HEK293T (cell line): ENCODE measurements at regions not wholly inside any gene's neighbourhood (a gene's known extent, or its start where the extent isn't known, plus 50 kb on each side); places are given as distances from the start of the nearest gene placed in this dataset.

Experiments
- BHLHE40 ChIP-seq: fragments of 450-650 bp; IDR thresholded peaks from 2 replicates; pipeline ENCODE4 v1.6.1; 2016; ENCODE audit warnings: mild to moderate bottlenecking, moderate library complexity, borderline replicate concordance
- CTBP1 ChIP-seq: fragments of 450-650 bp; IDR thresholded peaks from 2 replicates; pipeline ENCODE4 v1.6.1; 2016; ENCODE audit warnings: borderline replicate concordance
- ELF4 ChIP-seq: fragments of 450-650 bp; IDR thresholded peaks from 2 replicates; pipeline ENCODE4 v1.6.1; 2017; ENCODE audit warnings: antibody characterized with exemption
- FOXA1 ChIP-seq: fragments of 450-650 bp; IDR thresholded peaks from 2 replicates; pipeline ENCODE4 v1.6.1; 2016; ENCODE audit warnings: mild to moderate bottlenecking
- FOXK2 ChIP-seq: fragments of 450-650 bp; IDR thresholded peaks from 2 replicates; pipeline ENCODE4 v1.6.1; 2016; ENCODE audit warnings: mild to moderate bottlenecking
- FOXM1 ChIP-seq: fragments of 450-650 bp; IDR thresholded peaks from 2 replicates; pipeline ENCODE4 v1.6.1; 2017; ENCODE audit warnings: mild to moderate bottlenecking, borderline replicate concordance
- L3MBTL2 ChIP-seq: fragments of 450-650 bp; conservative IDR thresholded peaks from 2 replicates; pipeline ENCODE4 v1.6.1; 2016; ENCODE audit warnings: mild to moderate bottlenecking
- NFRKB ChIP-seq: fragments of 450-650 bp; IDR thresholded peaks from 2 replicates; pipeline ENCODE4 v1.6.1; 2016; ENCODE audit warnings: mild to moderate bottlenecking, moderate library complexity
- SP1 ChIP-seq: fragments of 450-650 bp; IDR thresholded peaks from 2 replicates; pipeline ENCODE4 v1.6.1; 2017
- SUZ12 ChIP-seq: fragments of 450-650 bp; IDR thresholded peaks from 2 replicates; pipeline ENCODE4 v1.6.1; 2016; ENCODE audit warnings: mild to moderate bottlenecking
- TARDBP ChIP-seq: fragments of 450-650 bp; IDR thresholded peaks from 2 replicates; pipeline ENCODE4 v1.6.1; 2016
- ZNF384 ChIP-seq: fragments of 450-650 bp; IDR thresholded peaks from 2 replicates; pipeline ENCODE4 v1.6.1; 2016
- TF ChIP-seq, protein P1 (sequence below): fragments of 450-650 bp; IDR thresholded peaks from 2 replicates; pipeline ENCODE4 v1.6.1; 2016

DNA sequence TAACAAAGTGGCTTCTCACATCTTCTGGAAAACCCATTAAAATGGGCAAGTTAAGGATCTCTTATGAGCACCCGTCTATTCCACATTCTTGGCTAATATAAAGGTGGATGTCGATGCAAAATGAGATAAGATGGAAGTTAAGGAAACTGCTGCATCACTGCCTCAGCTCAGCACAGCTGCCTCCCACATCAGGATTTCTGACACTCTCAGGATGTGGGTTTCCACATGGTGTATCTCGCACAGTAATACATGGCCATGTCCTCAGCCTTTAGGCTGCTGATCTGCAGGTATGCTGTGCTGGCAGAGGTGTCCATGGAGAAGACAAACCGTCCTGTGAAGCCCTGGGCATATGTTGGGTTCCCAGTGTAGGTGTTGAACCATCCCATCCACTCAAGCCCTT is 1348.0 kb downstream of the TMEM121 start:
- TF ChIP-seq, protein P1, sequence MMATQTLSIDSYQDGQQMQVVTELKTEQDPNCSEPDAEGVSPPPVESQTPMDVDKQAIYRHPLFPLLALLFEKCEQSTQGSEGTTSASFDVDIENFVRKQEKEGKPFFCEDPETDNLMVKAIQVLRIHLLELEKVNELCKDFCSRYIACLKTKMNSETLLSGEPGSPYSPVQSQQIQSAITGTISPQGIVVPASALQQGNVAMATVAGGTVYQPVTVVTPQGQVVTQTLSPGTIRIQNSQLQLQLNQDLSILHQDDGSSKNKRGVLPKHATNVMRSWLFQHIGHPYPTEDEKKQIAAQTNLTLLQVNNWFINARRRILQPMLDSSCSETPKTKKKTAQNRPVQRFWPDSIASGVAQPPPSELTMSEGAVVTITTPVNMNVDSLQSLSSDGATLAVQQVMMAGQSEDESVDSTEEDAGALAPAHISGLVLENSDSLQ, result no peak
- TF ChIP-seq BHLHE40, result no peak
- no peak for TF ChIP-seq FOXM1
- no peak for TF ChIP-seq L3MBTL2
- TF ChIP-seq SUZ12, result no peak
- TF ChIP-seq TARDBP, result no peak
- TF ChIP-seq SP1, result no peak
- no peak for TF ChIP-seq NFRKB
- TF ChIP-seq FOXK2, result no peak
- no peak for TF ChIP-seq FOXA1
- TF ChIP-seq ZNF384, result no peak
- no peak for TF ChIP-seq ELF4
- no peak for TF ChIP-seq CTBP1
